ENCODE measurements at regions not wholly inside any gene's neighbourhood (a gene's known extent, or its start where the extent isn't known, plus 50 kb on each side); places are given as distances from the start of the nearest gene placed in this dataset.

DNA sequence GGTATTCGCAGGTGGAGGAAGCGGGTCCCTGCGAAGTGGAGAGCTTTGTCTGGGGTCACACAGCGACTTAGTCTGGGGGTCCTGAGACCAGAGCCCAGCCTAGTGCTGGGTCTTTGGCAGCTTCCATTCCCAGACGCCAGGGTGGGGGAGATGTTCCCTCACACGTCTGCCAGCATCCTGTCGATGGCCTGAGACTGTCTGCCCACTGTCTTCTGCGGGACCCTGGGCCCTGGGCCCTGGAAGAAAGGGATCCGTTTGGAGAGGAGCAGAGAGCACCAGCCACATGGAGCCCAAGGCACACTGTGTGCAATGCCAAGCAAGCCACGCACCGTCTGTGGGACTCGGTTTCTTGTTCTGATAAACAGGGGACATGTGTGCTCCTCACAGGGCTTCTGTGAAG lies 197.2 kb downstream of the KIF26A start:
- TF ChIP-seq EZH2 (IDR thresholded peaks at IDR 0.05; ENCODE audit: borderline replicate concordance, low read depth, low read length, severe bottlenecking) (no peak), CTCF (IDR thresholded peaks at IDR 0.05; ENCODE audit: borderline replicate concordance, extremely low read depth, low read length, poor library complexity, severe bottlenecking) (no peak)
- H3K79me2 ChIP-seq (ENCODE audit: insufficient read depth, low read length), result no peaks in the 10 kb centered on the region
- no peaks in the 10 kb centered on the region for H4K20me1 ChIP-seq (ENCODE audit: insufficient read depth, low read length)
- no peaks in the 10 kb centered on the region for H3K36me3 ChIP-seq (ENCODE audit: insufficient read depth, low read length)
- H3K4me3 ChIP-seq (ENCODE audit: low read depth in 1 of 2, low read length in 2 of 2), result no peak overlapping the region
- no peak overlapping the region for H2AFZ ChIP-seq (ENCODE audit: low read depth, low read length)
- DNase-seq, result no peak
- peaks cover 4% of the 10 kb centered on the region for H3K27me3 ChIP-seq (ENCODE audit: insufficient read depth, low read length, poor library complexity)
- H3K9ac ChIP-seq (ENCODE audit: low read depth, low read length), result no peak overlapping the region
- no peak for ATAC-seq (ENCODE audit: insufficient read depth, low read depth)
- H3K4me1 ChIP-seq (ENCODE audit: insufficient read depth, low read length), result no peaks in the 10 kb centered on the region
- no peak overlapping the region for H3K4me2 ChIP-seq (ENCODE audit: insufficient read depth, low read length)
- H3K9me3 ChIP-seq (ENCODE audit: insufficient read depth, low read length, severe bottlenecking), result peaks cover 2% of the 10 kb centered on the region
- no peak overlapping the region for H3K27ac ChIP-seq (ENCODE audit: low read length)

DNA sequence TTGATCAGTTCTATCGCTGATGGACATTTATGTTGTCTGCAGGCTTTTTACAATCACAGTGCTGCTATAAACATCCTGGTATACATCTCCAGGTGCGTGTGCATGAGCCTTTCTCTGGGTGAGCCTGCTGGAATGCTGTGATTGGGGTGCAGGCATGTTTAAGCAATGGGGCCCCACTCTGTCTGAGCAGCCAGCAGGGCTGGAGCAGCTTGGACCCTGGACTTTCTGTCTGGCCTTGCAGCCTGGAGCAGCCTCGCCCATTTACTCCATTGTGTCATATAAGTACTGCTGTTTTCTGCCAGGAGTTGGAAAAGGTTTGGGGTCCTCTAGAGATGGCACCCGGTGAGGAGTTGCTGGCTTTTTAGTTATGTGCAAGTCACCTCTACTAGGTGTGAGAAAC lies 199.0 kb downstream of the KIF26A start:
- H3K79me2 ChIP-seq (ENCODE audit: insufficient read depth, low read length), result no peaks in the 10 kb centered on the region
- TF ChIP-seq EZH2 (IDR thresholded peaks at IDR 0.05; ENCODE audit: borderline replicate concordance, low read depth, low read length, severe bottlenecking) (no peak), CTCF (IDR thresholded peaks at IDR 0.05; ENCODE audit: borderline replicate concordance, extremely low read depth, low read length, poor library complexity, severe bottlenecking) (no peak)
- no peak overlapping the region for H2AFZ ChIP-seq (ENCODE audit: low read depth, low read length)
- no peaks in the 10 kb centered on the region for H3K4me1 ChIP-seq (ENCODE audit: insufficient read depth, low read length)
- no peaks in the 10 kb centered on the region for H4K20me1 ChIP-seq (ENCODE audit: insufficient read depth, low read length)
- ATAC-seq (ENCODE audit: insufficient read depth, low read depth) (no peak), DNase-seq (no peak)
- peaks cover 2% of the 10 kb centered on the region for H3K9me3 ChIP-seq (ENCODE audit: insufficient read depth, low read length, severe bottlenecking)
- H3K27me3 ChIP-seq (ENCODE audit: insufficient read depth, low read length, poor library complexity), result peaks cover 4% of the 10 kb centered on the region
- H3K36me3 ChIP-seq (ENCODE audit: insufficient read depth, low read length), result no peaks in the 10 kb centered on the region
- H3K9ac ChIP-seq (ENCODE audit: low read depth, low read length), result no peak overlapping the region
- H3K4me3 ChIP-seq (ENCODE audit: low read depth in 1 of 2, low read length in 2 of 2), result no peak overlapping the region
- H3K4me2 ChIP-seq (ENCODE audit: insufficient read depth, low read length), result no peak overlapping the region
- no peak overlapping the region for H3K27ac ChIP-seq (ENCODE audit: low read length)

DNA sequence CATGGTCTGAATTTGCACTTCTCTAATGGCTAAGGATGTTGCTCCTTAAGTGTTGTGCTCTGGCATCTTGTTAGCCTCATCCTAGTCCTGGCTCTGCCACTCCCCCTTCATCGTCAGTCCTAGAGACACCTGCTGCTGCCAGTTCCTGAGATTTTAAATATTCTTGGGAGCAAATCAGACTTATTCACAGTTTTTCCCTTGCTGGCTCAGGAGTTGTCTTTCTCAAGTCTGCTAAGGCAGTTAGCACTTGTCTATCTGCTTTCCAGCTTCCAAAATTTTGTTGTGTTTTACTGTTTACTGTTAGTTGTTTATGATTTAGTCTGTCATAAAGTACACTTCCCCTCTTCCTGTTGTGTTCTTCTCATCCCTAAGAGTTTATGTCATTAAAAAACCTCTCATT lies 201.0 kb downstream of the KIF26A start:
- Histone ChIP-seq H3K4me3 (ENCODE audit: low read depth in 1 of 2, low read length in 2 of 2) (no peak overlapping the region), H3K27me3 (ENCODE audit: insufficient read depth, low read length, poor library complexity) (peaks cover 4% of the 10 kb centered on the region), H3K4me1 (ENCODE audit: insufficient read depth, low read length) (no peaks in the 10 kb centered on the region), H3K9ac (ENCODE audit: low read depth, low read length) (no peak overlapping the region), H3K9me3 (ENCODE audit: insufficient read depth, low read length, severe bottlenecking) (peaks cover 2% of the 10 kb centered on the region), H3K36me3 (ENCODE audit: insufficient read depth, low read length) (no peaks in the 10 kb centered on the region), H2AFZ (ENCODE audit: low read depth, low read length) (no peak overlapping the region), H3K79me2 (ENCODE audit: insufficient read depth, low read length) (no peaks in the 10 kb centered on the region), H3K4me2 (ENCODE audit: insufficient read depth, low read length) (no peak overlapping the region), H4K20me1 (ENCODE audit: insufficient read depth, low read length) (no peaks in the 10 kb centered on the region; the same call in 1 of the 2 replicates), H3K27ac (ENCODE audit: low read length) (no peak overlapping the region)
- DNase-seq (no peak), ATAC-seq (ENCODE audit: insufficient read depth, low read depth) (no peak)
- TF ChIP-seq EZH2 (IDR thresholded peaks at IDR 0.05; ENCODE audit: borderline replicate concordance, low read depth, low read length, severe bottlenecking), result no peak
- TF ChIP-seq CTCF (IDR thresholded peaks at IDR 0.05; ENCODE audit: borderline replicate concordance, extremely low read depth, low read length, poor library complexity, severe bottlenecking), result no peak

GRCh38 chr14:104339829-104340228 lies 201.4 kb downstream of the KIF26A start:
- Histone ChIP-seq H3K4me3 (ENCODE audit: low read depth in 1 of 2, low read length in 2 of 2) (no peak overlapping the region), H3K79me2 (ENCODE audit: insufficient read depth, low read length) (no peaks in the 10 kb centered on the region), H3K27ac (ENCODE audit: low read length) (no peak overlapping the region), H2AFZ (ENCODE audit: low read depth, low read length) (no peak overlapping the region), H3K4me1 (ENCODE audit: insufficient read depth, low read length) (no peaks in the 10 kb centered on the region), H3K27me3 (ENCODE audit: insufficient read depth, low read length, poor library complexity) (peaks cover 4% of the 10 kb centered on the region), H4K20me1 (ENCODE audit: insufficient read depth, low read length) (no peaks in the 10 kb centered on the region; the same call in 1 of the 2 replicates), H3K9me3 (ENCODE audit: insufficient read depth, low read length, severe bottlenecking) (peaks cover 2% of the 10 kb centered on the region), H3K4me2 (ENCODE audit: insufficient read depth, low read length) (no peak overlapping the region), H3K9ac (ENCODE audit: low read depth, low read length) (no peak overlapping the region), H3K36me3 (ENCODE audit: insufficient read depth, low read length) (no peaks in the 10 kb centered on the region)
- TF ChIP-seq CTCF (IDR thresholded peaks at IDR 0.05; ENCODE audit: borderline replicate concordance, extremely low read depth, low read length, poor library complexity, severe bottlenecking) (no peak), EZH2 (IDR thresholded peaks at IDR 0.05; ENCODE audit: borderline replicate concordance, low read depth, low read length, severe bottlenecking) (no peak)
- DNase-seq (no peak), ATAC-seq (ENCODE audit: insufficient read depth, low read depth) (no peak)
